ENCODE measurements at regions not wholly inside any gene's neighbourhood (a gene's known extent, or its start where the extent isn't known, plus 50 kb on each side); places are given as distances from the start of the nearest gene placed in this dataset.

- BruUV-seq (replicated peaks): no TSS peak
- Histone ChIP-seq H2AFZ (ENCODE audit: low read length) (no peak overlapping the region), H3K9me3 (ENCODE audit: low read length) (no peaks in the 10 kb centered on the region), H3K27me3 (ENCODE audit: control insufficient read depth in 1 of 2, insufficient read depth in 2 of 2, low read length in 2 of 2) (no peaks in the 10 kb centered on the region), H3K4me2 (ENCODE audit: low read depth, low read length) (no peak overlapping the region), H3K36me3 (replicated peaks in 1 of 2; ENCODE audit: control insufficient read depth in 1 of 2, insufficient read depth in 2 of 2, low read length in 2 of 2) (no peaks in the 10 kb centered on the region), H3K4me1 (ENCODE audit: insufficient read depth, low read length) (no peaks in the 10 kb centered on the region), H3K79me2 (ENCODE audit: insufficient read depth, low read length) (no peaks in the 10 kb centered on the region), H3K9ac (ENCODE audit: insufficient read depth, low read depth, low read length) (no peak overlapping the region), H4K20me1 (ENCODE audit: insufficient read depth, low read length) (no peaks in the 10 kb centered on the region), H3K4me3 (replicated peaks in 1 of 3; ENCODE audit: insufficient read depth in 1 of 3, low read depth in 2 of 3, low read length in 3 of 3) (no peak overlapping the region), H3K27ac (ENCODE audit: extremely low read length, insufficient read depth, low read length) (no peak overlapping the region)
- in situ Hi-C loops (cut with HindIII; ENCODE audit: extremely low pct_ligation_motif_present, low pct_unique_long_range_greater_than_20kb) (no loop called here), intact Hi-C loops (cut with micrococcal nuclease; ENCODE audit: unreplicated experiment) (no loop called here)
- no peak for FAIRE-seq
- 7% methylated on average over 2 of the region's 2 CpGs for WGBS (ENCODE audit: low lambda C conversion rate)
- ChIA-PET CTCF (ENCODE audit: low intra/inter-chr PET ratio, low total read pairs) (no interaction called here), POLR2A (no interaction called here)
- DNase-seq (ENCODE audit: low spot score): no peak
- no peak for ATAC-seq
- no peak for TF ChIP-seq NR2C2 (CRISPR knock-in tag; IDR thresholded peaks at IDR 0.05; ENCODE audit: borderline replicate concordance)
- no peak for TF ChIP-seq ZNF614 (CRISPR knock-in tag; IDR thresholded peaks at IDR 0.05; ENCODE audit: borderline replicate concordance)
- no peak for TF ChIP-seq FOSL1 (CRISPR knock-in tag; IDR thresholded peaks at IDR 0.05; ENCODE audit: borderline replicate concordance)
- no peak for TF ChIP-seq ZNF124 (CRISPR knock-in tag; IDR thresholded peaks at IDR 0.05)
- TF ChIP-seq ZNF441 (CRISPR knock-in tag; IDR thresholded peaks at IDR 0.05; ENCODE audit: borderline replicate concordance): no peak
- TF ChIP-seq ZMYM4 (CRISPR knock-in tag; IDR thresholded peaks at IDR 0.05): no peak
- no peak for TF ChIP-seq ZNF460 (CRISPR knock-in tag; IDR thresholded peaks at IDR 0.05; ENCODE audit: borderline replicate concordance)
- no peak for TF ChIP-seq RNF2 (conservative IDR thresholded peaks at IDR 0.05; ENCODE audit: low read depth)
- TF ChIP-seq THAP11 (CRISPR knock-in tag; IDR thresholded peaks at IDR 0.05): no peak
- TF ChIP-seq KDM6A (CRISPR knock-in tag; IDR thresholded peaks at IDR 0.05; ENCODE audit: low read depth): no peak
- no peak for TF ChIP-seq ZMAT3 (CRISPR knock-in tag; conservative IDR thresholded peaks at IDR 0.05)
- no peak for TF ChIP-seq ZNF563 (CRISPR knock-in tag; IDR thresholded peaks at IDR 0.05)
- TF ChIP-seq CBX5 (CRISPR knock-in tag; IDR thresholded peaks at IDR 0.05; ENCODE audit: borderline replicate concordance): no peak
- no peak for TF ChIP-seq IKZF4 (CRISPR knock-in tag; IDR thresholded peaks at IDR 0.05; ENCODE audit: borderline replicate concordance, low read depth, not compliant biosample characterization)
- no peak for TF ChIP-seq MXD3 (CRISPR knock-in tag; IDR thresholded peaks at IDR 0.05)
- no peak for TF ChIP-seq AHR (CRISPR knock-in tag; IDR thresholded peaks at IDR 0.05)
These were observed 649.9 kb upstream of the API5 start for GRCh38 chr11:42661942-42662341.
